ENCODE measurements at regions not wholly inside any gene's neighbourhood (a gene's known extent, or its start where the extent isn't known, plus 50 kb on each side); places are given as distances from the start of the nearest gene placed in this dataset.

GRCh38 chr2:38509947-38510326 is 92.8 kb downstream of the HNRNPLL start:
- intact Hi-C loops (cut with micrococcal nuclease; ENCODE audit: unreplicated experiment) = loop anchor here (2.0 kb wide), 2 partner anchors 133 to 527 kb away; partner anchors contain the start of gene ATL2
- H3K9me3 Mint-ChIP-seq (ENCODE audit: unreplicated experiment) = no peaks in the 10 kb centered on the region
- no peaks in the 10 kb centered on the region for H3K36me3 Mint-ChIP-seq (ENCODE audit: insufficient read depth, unreplicated experiment)
- 0 out of 2 replicates have a peak, but pooled peaks cover 1% of the 10 kb centered on the region for H3K4me1 ChIP-seq
- no peak overlapping the region for H3K4me3 Mint-ChIP-seq (ENCODE audit: unreplicated experiment)
- POLR2A ChIA-PET = no interaction called here
- BruUV-seq (replicated peaks) = no TSS peak
- no peaks in the 10 kb centered on the region for H3K27me3 ChIP-seq (replicated peaks; ENCODE audit: control insufficient read depth, insufficient read depth, low read length)
- no peak overlapping the region for H3K4me3 ChIP-seq (ENCODE audit: low read depth, low read length)
- CTCF ChIA-PET = interaction anchor here (0.6 to 1.5 kb wide), 2 partner anchors 194 to 235 kb away, joined by 3 to 4 read pairs; no protein-coding TSS in a partner anchor
- no peaks in the 10 kb centered on the region for H3K36me3 ChIP-seq (ENCODE audit: control insufficient read depth, insufficient read depth, low read length)
- no peak overlapping the region for H3K27ac Mint-ChIP-seq (ENCODE audit: unreplicated experiment)
- no peaks in the 10 kb centered on the region for H3K4me1 Mint-ChIP-seq (ENCODE audit: low read depth, unreplicated experiment)
- no peaks in the 10 kb centered on the region for H3K9me3 ChIP-seq
- no peaks in the 10 kb centered on the region for H3K27me3 Mint-ChIP-seq (ENCODE audit: insufficient read depth, unreplicated experiment)
- no peak for TF ChIP-seq CTCF (IDR thresholded peaks at IDR 0.05; ENCODE audit: insufficient read depth in 1 of 2, low read depth in 1 of 2, low read length in 1 of 2, severe bottlenecking in 1 of 2, unreplicated experiment in 1 of 2)
- no peak for DNase-seq

- no peak overlapping the region for H3K4me3 Mint-ChIP-seq (ENCODE audit: unreplicated experiment)
These were observed 93.3 kb downstream of the HNRNPLL start for GRCh38 chr2:38509314-38509946.

More at GRCh38 chr2:38509314-38509946, 93.3 kb downstream of the HNRNPLL start:
- no TSS peak for BruUV-seq (replicated peaks)
- no peaks in the 10 kb centered on the region for H3K4me1 ChIP-seq
- CTCF ChIA-PET = interaction anchor here (0.6 to 1.8 kb wide), 3 partner anchors 193 to 235 kb away, joined by 3 to 26 read pairs (median 4); no protein-coding TSS in a partner anchor
- H3K9me3 Mint-ChIP-seq (ENCODE audit: unreplicated experiment) = no peaks in the 10 kb centered on the region
- DNase-seq = no peak
- H3K9me3 ChIP-seq = no peaks in the 10 kb centered on the region
- no peaks in the 10 kb centered on the region for H3K27me3 ChIP-seq (replicated peaks; ENCODE audit: control insufficient read depth, insufficient read depth, low read length)
- H3K27ac Mint-ChIP-seq (ENCODE audit: unreplicated experiment) = no peak overlapping the region
- POLR2A ChIA-PET = no interaction called here
- no peaks in the 10 kb centered on the region for H3K36me3 ChIP-seq (ENCODE audit: control insufficient read depth, insufficient read depth, low read length)
- H3K27me3 Mint-ChIP-seq (ENCODE audit: insufficient read depth, unreplicated experiment) = no peaks in the 10 kb centered on the region
- intact Hi-C loops (cut with micrococcal nuclease; ENCODE audit: unreplicated experiment) = loop anchor here (2.0 kb wide), 2 partner anchors 133 to 527 kb away; partner anchors contain the start of gene ATL2
- H3K4me3 ChIP-seq (ENCODE audit: low read depth, low read length) = no peak overlapping the region
- H3K4me1 Mint-ChIP-seq (ENCODE audit: low read depth, unreplicated experiment) = no peaks in the 10 kb centered on the region
- no peaks in the 10 kb centered on the region for H3K36me3 Mint-ChIP-seq (ENCODE audit: insufficient read depth, unreplicated experiment)
- TF ChIP-seq CTCF (IDR thresholded peaks at IDR 0.05; ENCODE audit: insufficient read depth in 1 of 2, low read depth in 1 of 2, low read length in 1 of 2, severe bottlenecking in 1 of 2, unreplicated experiment in 1 of 2) = no peak

Data from Caco-2 (cell line).